Kidney (tissue), 13 donors: ENCODE measurements at regions not wholly inside any gene's neighbourhood (a gene's known extent, or its start where the extent isn't known, plus 50 kb on each side); places are given as distances from the start of the nearest gene placed in this dataset.

Experiments
- DNase-seq, 5 donors: peaks; one replicate each; pipeline ENCODE4 v3.0.0-alpha.2; 2013 to 2020
- FAIRE-seq: peaks from 2 replicates; lab custom pipeline; 2012; peaks lifted over from hg19 to GRCh38; lab: Jason Lieb, UNC
- H3K27ac ChIP-seq, 2 donors: one replicate each; pipeline ENCODE4 v1.7.0; 2013; ENCODE audit warnings: low read depth in 2 of 2, low read length in 2 of 2, inconsistent platforms in 1 of 2
- H3K27me3 ChIP-seq: one replicate; pipeline ENCODE4 v1.7.1; 2013; ENCODE audit warnings: low read length, inconsistent platforms; ENCODE audit not compliant: control insufficient read depth, insufficient read depth
- H3K36me3 ChIP-seq, 3 donors: one replicate each; pipeline versions ENCODE4 v1.7.0 to v1.7.1; 2013; ENCODE audit warnings: low read length in 3 of 3, control low read depth in 1 of 3, inconsistent platforms in 1 of 3; ENCODE audit not compliant: insufficient read depth in 3 of 3, control insufficient read depth in 2 of 3
- H3K4me1 ChIP-seq, 3 donors: one replicate each; pipeline versions ENCODE4 v1.7.0 to v1.7.1; 2013; ENCODE audit warnings: low read length in 3 of 3, inconsistent platforms in 1 of 3, low read depth in 1 of 3; ENCODE audit not compliant: control insufficient read depth in 2 of 3, insufficient read depth in 2 of 3
- H3K4me3 ChIP-seq, 3 donors: one replicate each; pipeline versions ENCODE4 v1.7.0 to v1.8.1; 2013; ENCODE audit warnings: low read length in 3 of 3, control low read depth in 1 of 3, inconsistent platforms in 1 of 3
- H3K9ac ChIP-seq, 3 donors: one replicate each; pipeline versions ENCODE4 v1.7.0 to v1.7.1; 2013; ENCODE audit warnings: low read length in 3 of 3, control low read depth in 1 of 3, inconsistent platforms in 1 of 3
- H3K9me3 ChIP-seq, 3 donors: one replicate each; pipeline versions ENCODE4 v1.7.0 to v1.7.1; 2013; ENCODE audit warnings: low read length in 3 of 3, control low read depth in 1 of 3, inconsistent platforms in 1 of 3; ENCODE audit not compliant: control insufficient read depth in 2 of 3, insufficient read depth in 1 of 3
- intact Hi-C: fragments of 100-400 bp; cut with DNase I; formaldehyde crosslinking; loops from one replicate; pipeline ENCODE4 v1.11.1; 2022
- TF ChIP-seq, protein P1 (sequence below): IDR thresholded peaks from 3 replicates; pipeline ENCODE4 v1.5.1; 2012; ENCODE audit warnings: mild to moderate bottlenecking, moderate library complexity, borderline replicate concordance; ENCODE audit not compliant: insufficient read depth; ENCODE audit errors: extremely low read depth
- donor health status: control.
- donor health status: control.
- donor health status: control.
- donor health status: control.
- donor health status: control.
- donor health status: DM: yes; HTN: yes; CAD: no.
- donor health status: Normal renal cell carcinoma (clear cell type).

DNA sequence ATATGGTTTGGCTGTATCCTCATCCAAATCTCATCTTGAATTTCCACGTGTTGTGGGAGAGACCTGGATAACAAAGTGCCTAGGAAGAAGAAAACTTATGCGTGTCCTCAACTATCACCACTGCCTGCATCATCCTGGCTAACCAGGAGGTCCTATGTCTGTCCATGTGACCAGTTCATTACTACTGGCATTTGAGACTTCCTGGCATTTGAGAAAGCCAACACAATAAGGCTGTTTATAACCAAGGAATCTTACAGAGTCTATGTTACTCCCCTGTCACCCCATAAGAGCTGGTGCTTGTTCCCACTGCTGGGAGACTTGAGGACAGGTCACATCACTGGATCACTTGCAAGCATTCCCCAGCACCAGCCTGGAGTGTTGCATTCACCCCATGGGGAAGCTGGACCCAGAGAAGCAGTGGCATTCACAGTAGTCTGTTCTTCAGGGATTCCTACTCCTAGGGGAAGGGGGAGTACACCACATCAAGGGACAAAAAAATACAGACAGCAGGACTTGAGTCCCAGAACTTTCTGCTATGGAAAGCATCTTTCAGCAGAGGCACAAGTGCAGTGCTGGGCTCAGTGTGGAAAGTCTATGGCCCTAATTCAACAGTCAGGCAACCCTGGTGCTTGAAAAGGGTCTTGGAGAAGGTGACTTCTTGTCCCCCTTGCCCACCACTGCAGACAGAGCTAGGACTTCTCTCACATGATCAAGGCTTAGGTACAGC, 717.1 kb downstream of the SEMA5A start:
- DNase-seq (no peak), FAIRE-seq (no peak)
- Histone ChIP-seq H3K9ac (no peak overlapping the region), H3K27me3 (no peaks in the 10 kb centered on the region), H3K4me3 (no peak overlapping the region), H3K27ac (no peak overlapping the region), H3K9me3 (no peaks in the 10 kb centered on the region), H3K4me1 (no peaks in the 10 kb centered on the region), H3K36me3 (no peaks in the 10 kb centered on the region)
- intact Hi-C loops, result no loop called here
- TF ChIP-seq, protein P1, sequence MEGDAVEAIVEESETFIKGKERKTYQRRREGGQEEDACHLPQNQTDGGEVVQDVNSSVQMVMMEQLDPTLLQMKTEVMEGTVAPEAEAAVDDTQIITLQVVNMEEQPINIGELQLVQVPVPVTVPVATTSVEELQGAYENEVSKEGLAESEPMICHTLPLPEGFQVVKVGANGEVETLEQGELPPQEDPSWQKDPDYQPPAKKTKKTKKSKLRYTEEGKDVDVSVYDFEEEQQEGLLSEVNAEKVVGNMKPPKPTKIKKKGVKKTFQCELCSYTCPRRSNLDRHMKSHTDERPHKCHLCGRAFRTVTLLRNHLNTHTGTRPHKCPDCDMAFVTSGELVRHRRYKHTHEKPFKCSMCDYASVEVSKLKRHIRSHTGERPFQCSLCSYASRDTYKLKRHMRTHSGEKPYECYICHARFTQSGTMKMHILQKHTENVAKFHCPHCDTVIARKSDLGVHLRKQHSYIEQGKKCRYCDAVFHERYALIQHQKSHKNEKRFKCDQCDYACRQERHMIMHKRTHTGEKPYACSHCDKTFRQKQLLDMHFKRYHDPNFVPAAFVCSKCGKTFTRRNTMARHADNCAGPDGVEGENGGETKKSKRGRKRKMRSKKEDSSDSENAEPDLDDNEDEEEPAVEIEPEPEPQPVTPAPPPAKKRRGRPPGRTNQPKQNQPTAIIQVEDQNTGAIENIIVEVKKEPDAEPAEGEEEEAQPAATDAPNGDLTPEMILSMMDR, result no peak

DNA sequence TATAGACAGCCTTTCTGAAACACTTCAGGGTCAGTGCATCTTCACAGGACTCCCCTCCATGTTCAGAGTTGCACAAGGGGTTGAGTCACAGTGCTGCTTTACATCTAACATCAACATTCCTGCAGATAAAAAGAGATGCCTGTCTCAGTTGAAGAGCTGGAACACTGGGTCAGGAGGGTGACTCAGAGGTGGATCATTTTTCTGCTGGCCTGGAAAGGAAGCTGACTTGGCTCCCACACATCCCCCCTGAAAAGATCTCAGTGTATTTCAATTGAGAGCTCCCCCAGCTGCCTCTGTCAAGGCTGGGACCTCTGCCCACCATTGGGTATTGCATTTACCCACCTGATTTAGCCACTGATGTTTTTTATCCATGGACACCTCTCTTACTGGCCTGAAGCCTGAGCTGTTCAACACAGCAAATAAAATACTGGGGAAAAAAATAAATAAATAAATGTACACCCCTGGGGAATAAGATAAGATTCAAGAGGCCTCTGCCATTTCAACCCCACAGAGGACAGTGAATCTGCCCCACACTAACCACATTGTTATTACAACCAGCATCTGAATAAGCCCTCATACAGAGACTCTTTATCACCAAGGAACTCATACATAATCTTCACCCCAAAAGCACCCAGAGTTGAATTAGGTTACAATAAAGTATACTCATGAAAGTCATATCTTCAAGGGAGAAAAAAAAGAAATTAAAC, 716.4 kb downstream of the SEMA5A start:
- Histone ChIP-seq H3K9me3 (no peaks in the 10 kb centered on the region), H3K9ac (no peak overlapping the region), H3K27me3 (no peaks in the 10 kb centered on the region), H3K4me3 (no peak overlapping the region), H3K27ac (no peak overlapping the region), H3K36me3 (no peaks in the 10 kb centered on the region), H3K4me1 (no peaks in the 10 kb centered on the region)
- intact Hi-C loops, result no loop called here
- TF ChIP-seq, protein P1, result no peak
- FAIRE-seq (no peak), DNase-seq (peak in 4 of 5 donors; percentile 51 to 79 (median 72))

DNA sequence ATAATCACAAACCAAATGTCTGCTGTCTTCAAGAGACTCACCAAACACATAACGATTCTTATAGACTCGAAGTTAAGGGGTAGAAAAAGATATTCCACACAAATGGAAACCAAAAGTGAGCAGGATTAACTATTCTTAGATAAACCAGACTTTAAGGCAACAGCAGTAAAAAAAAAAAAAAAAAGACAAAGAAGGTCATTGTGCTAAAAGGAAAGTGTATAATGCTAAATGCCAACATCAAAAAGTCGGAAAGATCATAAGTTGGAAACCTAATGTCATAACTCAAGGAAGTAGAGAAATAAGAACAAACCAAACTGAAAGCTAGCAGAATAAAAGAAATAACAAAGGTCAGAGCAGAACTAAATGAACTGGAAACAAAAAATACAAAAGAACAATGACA, 714.6 kb downstream of the SEMA5A start:
- Histone ChIP-seq H3K27ac (no peak overlapping the region), H3K27me3 (no peaks in the 10 kb centered on the region), H3K4me3 (no peak overlapping the region), H3K4me1 (no peaks in the 10 kb centered on the region), H3K36me3 (no peaks in the 10 kb centered on the region), H3K9me3 (no peaks in the 10 kb centered on the region), H3K9ac (no peak overlapping the region)
- FAIRE-seq, result no peak
- TF ChIP-seq, protein P1, result no peak
- intact Hi-C loops, result no loop called here
- DNase-seq, result no peak
